A549 (cell line): ENCODE measurements at regions not wholly inside any gene's neighbourhood (a gene's known extent, or its start where the extent isn't known, plus 50 kb on each side); places are given as distances from the start of the nearest gene placed in this dataset.

Experiments
- EHMT2 ChIP-seq: fragments of 200-600 bp; sonication (generic); IDR thresholded peaks from 2 replicates; pipeline ENCODE4 v1.6.1; 2016; ENCODE audit warnings: antibody characterized with exemption, low read depth, mild to moderate bottlenecking, moderate library complexity
- GATA3 ChIP-seq: IDR thresholded peaks from 2 replicates; pipeline ENCODE4 v1.6.1; 2012; ENCODE audit warnings: borderline replicate concordance
- MAX ChIP-seq: IDR thresholded peaks from 2 replicates; pipeline ENCODE4 v1.6.1; 2012
- REST ChIP-seq: fragments of 200-600 bp; sonication (generic); IDR thresholded peaks from 2 replicates; pipeline ENCODE4 v1.6.1; 2016; ENCODE audit warnings: antibody characterized with exemption, mild to moderate bottlenecking, moderate library complexity
- ZNF302 ChIP-seq: fragments of 250-450 bp; sonication (Bioruptor Pico); IDR thresholded peaks from 2 replicates; pipeline ENCODE4 v1.9.0; 2021; ENCODE audit warnings: inconsistent platforms, mild to moderate bottlenecking, moderate library complexity

- TF ChIP-seq ZNF302 (CRISPR knock-in tag) (no peak), GATA3 (no peak), EHMT2 (no peak), REST (no peak), MAX (no peak)
These were observed 139.8 kb downstream of the CLCN4 start for GRCh38 chrX:10296576-10296975.
